HL-60 (cell line): ENCODE measurements at regions not wholly inside any gene's neighbourhood (a gene's known extent, or its start where the extent isn't known, plus 50 kb on each side); places are given as distances from the start of the nearest gene placed in this dataset.

Experiments used
- CTCF ChIP-seq: IDR thresholded peaks from one replicate; pipeline ENCODE4 v1.5.1; 2011; ENCODE audit warnings: low read length, control low read depth, inconsistent platforms; ENCODE audit not compliant: insufficient read depth
- REST ChIP-seq: IDR thresholded peaks from 2 replicates; pipeline ENCODE4 v1.6.1; 2012; ENCODE audit warnings: low read depth; ENCODE audit not compliant: insufficient replicate concordance

- TF ChIP-seq CTCF (no peak), REST (no peak)
Measured at GRCh38 chr10:6875269-6875865, 295.3 kb upstream of the PRKCQ start.
